NCI-H2171 treated with DMSO at 0.1 percent for 48 hours (cell line): ENCODE measurements at regions not wholly inside any gene's neighbourhood (a gene's known extent, or its start where the extent isn't known, plus 50 kb on each side); places are given as distances from the start of the nearest gene placed in this dataset.

ENCODE experiments used
- DNase-seq: peaks from one replicate; lab custom pipeline; 2025; lab: John Stamatoyannopoulos, UW

- no peak for DNase-seq
Measured at GRCh38 chr2:53111004-53111403, 656.6 kb upstream of the CHAC2 start.

GRCh38 chr2:53108246-53108645 is 659.4 kb upstream of the CHAC2 start:
- no peak for DNase-seq

GRCh38 chr2:53104263-53104662 is 663.3 kb upstream of the CHAC2 start:
- DNase-seq, result no peak

GRCh38 chr2:53103679-53104078 is 663.9 kb upstream of the CHAC2 start:
- DNase-seq, result no peak

GRCh38 chr2:53098696-53099078 is 668.9 kb upstream of the CHAC2 start:
- no peak for DNase-seq

- DNase-seq, result no peak
Measured at GRCh38 chr2:53096351-53096750, 671.3 kb upstream of the CHAC2 start.

- no peak for DNase-seq
Measured at GRCh38 chr2:53095664-53096063, 671.9 kb upstream of the CHAC2 start.

GRCh38 chr2:53095227-53095626 is 672.4 kb upstream of the CHAC2 start:
- DNase-seq, result no peak

GRCh38 chr2:53093355-53093754 is 674.2 kb upstream of the CHAC2 start:
- DNase-seq, result no peak

GRCh38 chr2:53091183-53091582 is 676.4 kb upstream of the CHAC2 start:
- no peak for DNase-seq

- DNase-seq, result no peak
Measured at GRCh38 chr2:53087874-53088461, 679.6 kb upstream of the CHAC2 start.

GRCh38 chr2:53087262-53087873 is 680.2 kb upstream of the CHAC2 start:
- no peak for DNase-seq

- DNase-seq, result no peak
Measured at GRCh38 chr2:53077413-53077812, 690.2 kb upstream of the CHAC2 start.

- DNase-seq, result peak; percentile 14
Measured at GRCh38 chr2:53075760-53076159, 691.8 kb upstream of the CHAC2 start.

- no peak for DNase-seq
Measured at GRCh38 chr2:53067533-53067932, 700.1 kb upstream of the CHAC2 start.

GRCh38 chr2:53067056-53067455 is 700.5 kb upstream of the CHAC2 start:
- no peak for DNase-seq

GRCh38 chr2:53064154-53064553 is 703.5 kb upstream of the CHAC2 start:
- no peak for DNase-seq

GRCh38 chr2:53058526-53058925 is 709.1 kb upstream of the CHAC2 start:
- no peak for DNase-seq

GRCh38 chr2:53053937-53054336 is 713.7 kb upstream of the CHAC2 start:
- no peak for DNase-seq

GRCh38 chr2:53051157-53051556 is 716.4 kb upstream of the CHAC2 start:
- no peak for DNase-seq

- DNase-seq, result no peak
Measured at GRCh38 chr2:53040536-53041229, 726.9 kb upstream of the CHAC2 start.

GRCh38 chr2:53036196-53036595 is 731.4 kb upstream of the CHAC2 start:
- no peak for DNase-seq

- no peak for DNase-seq
Measured at GRCh38 chr2:53035153-53035552, 732.5 kb upstream of the CHAC2 start.

GRCh38 chr2:53033411-53033810 is 734.2 kb upstream of the CHAC2 start:
- no peak for DNase-seq
